ENCODE measurements at regions not wholly inside any gene's neighbourhood (a gene's known extent, or its start where the extent isn't known, plus 50 kb on each side); places are given as distances from the start of the nearest gene placed in this dataset.
"Not testable (repeated sequence)": the region's sequence is repeated elsewhere in the genome, so short reads cannot be mapped to it uniquely, and the experiment has no call there.

DNA sequence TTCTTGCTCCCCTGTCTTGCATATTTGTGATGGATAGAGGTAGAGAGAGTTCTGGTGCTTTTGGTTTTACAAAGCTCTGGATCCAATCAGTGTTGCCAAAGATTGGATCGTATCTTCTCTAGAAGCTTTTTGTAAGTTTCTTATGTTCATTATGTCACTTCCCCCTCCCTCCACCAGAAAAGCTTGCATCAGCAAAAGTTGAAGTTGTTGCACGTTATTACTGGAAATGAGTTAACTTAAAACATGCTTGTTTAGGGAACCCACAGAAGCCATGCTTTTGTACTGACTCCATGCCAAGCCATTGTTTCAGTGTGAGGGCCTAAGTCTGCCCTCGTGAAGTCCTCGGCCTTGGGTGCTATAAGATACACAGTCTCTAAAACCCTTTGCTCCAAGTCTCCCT, 186.5 kb downstream of the ERCC6L2 start:
- DNase-seq: no peak

- DNase-seq: peak; percentile 75
These were observed 185.9 kb downstream of the ERCC6L2 start for GRCh38 chr9:96061293-96061987.

- no peak for DNase-seq
These were observed 182.7 kb downstream of the ERCC6L2 start for GRCh38 chr9:96058218-96058617.

DNA sequence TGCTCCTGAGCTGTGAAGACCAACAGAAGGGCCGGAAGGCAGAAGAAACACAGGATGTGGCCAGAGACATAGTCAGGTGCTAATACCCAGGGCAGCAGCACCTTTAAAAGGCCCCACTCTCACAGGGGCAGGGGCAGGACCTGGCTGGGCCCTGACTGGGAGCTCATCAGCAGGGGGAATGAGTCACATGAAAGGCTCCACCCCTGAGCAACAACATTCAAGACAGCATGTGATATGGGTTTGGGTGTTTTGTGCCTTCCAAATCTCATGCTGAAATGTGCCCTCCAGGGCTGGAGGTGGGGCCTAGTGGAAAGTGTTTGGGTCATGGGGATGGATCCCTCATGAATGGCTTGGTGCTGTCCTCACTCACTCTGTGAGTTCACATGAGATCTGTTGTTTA, 181.7 kb downstream of the ERCC6L2 start:
- DNase-seq: no peak

DNA sequence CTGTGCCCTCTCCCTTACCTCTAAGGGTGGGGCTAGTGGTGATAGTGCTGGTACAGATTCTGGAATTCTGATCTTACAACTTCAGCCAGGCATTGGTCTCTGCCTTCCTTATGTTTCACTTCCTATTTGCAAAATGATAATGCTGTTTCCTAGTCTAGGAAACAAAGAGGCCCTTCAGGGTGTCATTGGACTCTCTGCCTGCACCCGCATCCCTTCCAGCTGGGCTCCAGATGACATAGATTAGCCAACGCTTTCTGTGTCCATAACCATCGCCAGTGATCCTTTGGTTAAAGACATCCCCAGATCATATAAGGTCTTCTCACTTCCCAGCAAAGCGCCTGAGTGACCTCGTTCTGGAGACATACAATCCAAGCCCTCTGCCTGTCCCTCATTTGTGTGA, 180.7 kb downstream of the ERCC6L2 start:
- DNase-seq: no peak

GRCh38 chr9:96054248-96054647, 178.8 kb downstream of the ERCC6L2 start:
- DNase-seq: not testable (repeated sequence)

DNA sequence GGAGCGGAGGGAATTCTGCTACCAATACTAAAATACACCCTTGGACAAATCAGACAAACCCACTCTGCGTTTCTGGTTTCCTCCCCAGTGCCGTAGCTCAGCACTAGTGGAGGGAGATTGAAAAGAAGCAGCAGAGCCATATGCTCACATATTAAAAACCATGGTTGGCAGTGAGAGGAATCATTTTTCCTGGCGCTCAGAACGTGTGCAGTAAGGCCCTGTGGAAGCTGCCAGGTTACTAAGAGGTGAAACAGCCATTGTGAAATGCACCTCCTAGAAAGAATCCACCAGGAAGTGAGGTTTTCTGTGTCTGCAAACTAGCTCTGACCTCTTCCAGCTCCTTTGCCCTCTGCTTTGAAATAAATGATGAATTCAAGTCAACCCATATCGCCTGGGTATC, 177.2 kb downstream of the ERCC6L2 start:
- peak; percentile 10 for DNase-seq

DNA sequence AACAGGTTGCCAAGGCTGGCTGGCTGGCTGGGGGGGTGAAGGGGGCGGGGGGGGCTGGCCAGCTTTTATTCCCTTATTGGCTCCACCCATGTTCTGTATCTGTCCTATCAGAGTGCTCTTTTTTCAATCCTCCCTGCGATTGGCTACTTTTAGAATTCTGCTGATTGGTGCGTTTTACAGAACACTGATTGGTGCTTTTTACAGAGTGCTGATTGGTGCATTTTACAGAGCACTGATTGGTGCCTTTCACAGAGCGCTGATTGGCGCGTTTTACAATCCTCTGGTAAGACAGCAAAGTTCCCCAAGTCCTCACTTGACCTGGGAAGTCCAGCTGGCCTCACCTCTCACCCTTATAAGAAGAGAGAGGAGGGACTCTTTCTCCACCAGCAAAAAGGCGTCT, 175.9 kb downstream of the ERCC6L2 start:
- DNase-seq: no peak

DNA sequence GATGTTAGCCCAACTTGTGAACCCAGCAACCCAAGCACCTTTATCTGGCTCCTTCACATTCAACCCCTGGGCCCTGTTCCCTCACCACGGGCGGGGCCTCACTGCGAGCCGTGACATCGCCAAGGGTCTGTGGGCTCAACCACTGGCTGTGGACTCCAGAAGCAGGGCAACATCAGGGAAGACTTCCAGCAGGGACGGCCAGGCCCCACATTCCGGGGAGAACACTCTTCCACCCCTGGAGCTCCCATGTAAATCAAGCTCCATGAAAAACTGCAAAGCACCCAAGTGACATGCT, 175.3 kb downstream of the ERCC6L2 start:
- DNase-seq: no peak

DNA sequence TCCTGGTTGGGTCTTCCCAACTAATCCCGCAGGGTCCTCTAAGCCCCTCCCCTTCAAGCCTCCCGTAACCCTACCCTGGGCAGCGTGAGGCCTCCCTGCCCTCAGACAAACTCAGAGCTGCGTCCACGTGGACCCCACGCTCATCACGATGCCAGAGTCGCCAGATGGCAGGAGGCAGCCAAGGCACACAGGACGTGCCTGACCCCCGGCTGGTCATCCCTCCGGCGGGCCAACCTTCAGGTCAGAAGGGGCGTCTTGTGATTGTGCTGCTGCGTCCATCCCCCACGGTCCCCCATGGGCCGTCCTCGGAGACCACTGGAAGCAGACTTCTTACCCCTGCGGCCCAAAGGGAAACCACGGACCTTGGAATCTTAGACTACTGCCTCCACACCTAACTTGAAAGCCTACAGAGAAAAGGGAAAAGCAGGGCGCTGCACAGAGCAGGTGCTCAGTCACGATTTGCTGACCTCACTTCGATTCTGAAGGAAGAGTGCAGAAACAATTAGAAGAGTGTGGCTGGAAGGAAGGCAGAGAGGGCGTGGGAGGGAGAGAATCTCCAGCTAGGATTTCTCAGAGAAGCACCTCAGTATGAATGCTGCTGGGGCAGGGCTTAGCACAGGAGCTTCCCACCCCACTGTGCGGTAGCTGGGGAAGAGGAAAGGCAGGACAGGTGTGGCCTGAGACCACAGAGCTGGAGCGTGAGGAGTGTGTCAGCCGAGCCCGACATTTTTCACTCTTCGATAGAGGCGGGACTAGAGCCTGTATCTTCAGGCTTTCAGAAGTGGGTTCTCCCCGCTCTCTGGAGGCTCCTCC, 174.8 kb downstream of the ERCC6L2 start:
- no peak for DNase-seq

GRCh38 chr9:96048956-96049831, 173.7 kb downstream of the ERCC6L2 start:
- DNase-seq: no peak

DNA sequence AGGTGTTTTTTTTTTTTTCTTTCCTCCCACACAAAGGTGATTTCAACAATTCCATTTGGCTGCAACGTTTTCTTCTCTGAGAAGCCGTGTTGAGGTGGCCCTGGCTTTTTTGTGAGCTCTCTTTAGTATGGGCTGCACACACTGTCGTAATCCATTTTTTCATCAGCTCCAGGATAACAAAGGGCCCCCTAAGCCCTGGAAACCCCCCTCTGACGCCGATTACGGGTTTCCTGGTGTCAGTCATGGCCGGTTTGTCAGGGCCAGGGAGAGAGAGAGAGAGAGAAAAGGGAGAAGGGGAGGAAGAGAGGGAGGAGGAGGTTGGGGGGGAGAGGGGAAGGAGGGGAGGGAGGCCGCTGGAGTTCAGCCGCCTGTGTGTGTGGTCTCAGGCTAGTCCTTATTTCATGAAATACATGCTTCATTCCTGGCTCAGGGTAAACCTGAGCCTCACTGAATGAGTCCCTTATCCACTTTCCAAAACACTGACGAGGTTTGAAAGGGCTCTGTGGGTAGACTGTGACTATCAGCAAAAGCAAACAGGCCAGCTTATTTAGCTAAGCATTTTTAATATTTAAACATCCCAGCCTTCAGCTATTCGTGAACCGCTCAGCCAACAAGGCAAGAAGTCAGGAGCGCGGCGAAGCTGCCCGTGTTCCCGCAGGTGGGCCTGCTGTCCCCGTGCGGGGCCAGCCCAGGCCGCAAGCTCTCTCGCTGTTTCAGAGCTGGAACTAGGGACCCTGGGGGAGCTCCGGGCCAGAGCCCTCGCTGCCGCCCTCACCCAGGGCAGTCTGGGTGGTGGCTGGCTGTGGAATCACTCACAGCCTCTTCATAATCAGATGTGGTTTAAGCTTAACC, 172.8 kb downstream of the ERCC6L2 start:
- DNase-seq: no peak

DNA sequence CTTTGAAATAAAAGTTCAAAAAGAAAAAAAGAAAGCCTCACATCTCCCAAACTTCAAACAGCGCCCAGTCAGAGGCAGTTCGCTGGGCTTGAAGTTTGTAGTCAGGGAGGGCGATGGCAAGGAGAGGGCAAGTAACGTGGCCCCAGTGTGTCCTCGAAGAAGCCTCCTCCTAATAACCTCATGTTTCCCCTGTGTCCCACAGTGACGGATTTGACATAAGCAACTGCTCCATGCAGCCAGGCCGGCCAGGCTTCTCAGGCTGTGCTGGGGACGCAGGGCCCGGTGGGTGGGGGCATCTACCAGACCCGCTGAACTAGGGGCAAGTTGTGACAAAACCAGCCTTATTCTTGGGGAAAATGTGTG, 172.2 kb downstream of the ERCC6L2 start:
- no peak for DNase-seq

- DNase-seq: no peak
These were observed 171.7 kb downstream of the ERCC6L2 start for GRCh38 chr9:96047116-96047639.

- no peak for DNase-seq
These were observed 170.3 kb downstream of the ERCC6L2 start for GRCh38 chr9:96045811-96046210.

GRCh38 chr9:96044401-96044800, 168.9 kb downstream of the ERCC6L2 start:
- no peak for DNase-seq

DNA sequence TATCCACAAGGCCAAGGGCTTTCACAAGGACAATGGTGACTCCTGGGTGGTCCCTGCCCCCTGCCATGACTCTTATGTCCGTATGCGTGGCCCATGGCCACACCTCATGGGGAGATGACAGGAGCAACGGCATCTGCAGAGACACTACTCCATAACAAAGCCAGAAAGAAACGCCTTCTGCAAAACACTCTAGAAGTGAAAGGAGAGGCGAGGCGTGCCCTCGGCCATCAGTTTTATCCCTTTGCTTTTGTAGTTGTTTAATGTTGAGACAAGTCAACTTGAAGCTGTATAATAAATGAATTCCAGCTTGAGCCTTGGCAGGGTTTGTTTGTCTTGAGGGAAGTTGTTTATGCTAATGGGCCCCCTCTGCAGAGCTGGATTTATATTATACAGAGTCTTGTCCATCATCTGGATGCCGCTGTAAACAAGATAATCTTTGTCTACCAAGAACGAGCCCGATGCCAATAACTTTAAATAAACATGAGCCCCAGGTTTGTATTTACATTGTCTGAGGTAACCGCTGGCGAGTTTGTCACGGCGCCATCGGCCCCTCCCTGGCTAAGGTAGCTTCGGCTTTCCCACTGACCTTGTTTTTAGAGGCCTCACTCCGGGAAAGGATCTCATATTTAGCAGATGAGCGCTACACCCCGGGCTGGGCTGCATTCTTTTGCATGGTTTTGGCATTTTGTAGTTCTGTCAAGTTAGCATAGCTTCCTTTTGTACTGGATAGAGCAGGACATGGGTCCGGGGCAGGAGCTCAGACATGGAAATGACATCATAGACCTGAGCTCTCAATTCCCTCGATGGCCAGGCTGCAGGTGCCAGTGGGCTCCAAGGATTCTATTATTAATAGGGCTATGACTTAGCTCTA, 165.3 kb downstream of the ERCC6L2 start:
- peak; percentile 89 for DNase-seq

DNA sequence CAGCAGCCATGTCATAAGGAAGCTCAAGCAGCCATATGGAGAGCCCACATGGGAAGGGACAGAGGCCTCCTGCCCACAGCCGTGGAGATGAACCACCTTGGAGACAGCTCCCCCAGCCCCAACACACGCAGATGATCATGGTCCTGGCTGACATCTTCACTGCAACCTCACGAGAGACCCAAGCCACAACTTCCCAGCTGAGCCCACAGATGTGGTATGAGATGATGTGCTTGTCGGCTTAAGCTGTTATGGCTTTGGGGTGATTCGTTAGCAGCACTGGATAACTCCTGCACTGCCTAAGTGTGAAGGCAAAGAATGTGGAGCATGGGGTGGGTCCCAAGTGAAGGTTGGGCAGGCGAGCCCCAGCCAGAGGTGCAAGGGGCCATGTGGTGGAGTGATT, 163.4 kb downstream of the ERCC6L2 start:
- DNase-seq: no peak

DNA sequence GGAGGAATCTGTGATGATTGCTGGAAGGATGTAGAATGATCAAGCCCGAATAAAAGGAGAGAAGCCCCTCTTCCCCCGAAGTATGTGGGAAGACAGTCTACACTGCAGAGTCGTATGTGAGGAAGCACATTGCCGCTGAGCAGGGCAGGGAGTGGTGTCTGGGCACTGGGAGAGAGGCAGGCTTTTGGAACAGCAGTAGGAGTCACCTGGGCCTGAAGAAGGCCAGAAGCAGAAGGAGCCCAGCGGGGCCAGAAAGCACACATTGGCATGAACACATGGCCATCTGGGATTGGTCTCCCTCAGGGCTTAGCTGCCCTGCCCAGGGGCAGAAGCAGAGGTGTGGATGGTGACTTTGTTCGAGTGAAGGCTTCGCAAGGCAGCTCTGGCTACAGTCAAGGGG, 162.8 kb downstream of the ERCC6L2 start:
- no peak for DNase-seq

GRCh38 chr9:96034553-96035122, 159.1 kb downstream of the ERCC6L2 start:
- DNase-seq: no peak

DNA sequence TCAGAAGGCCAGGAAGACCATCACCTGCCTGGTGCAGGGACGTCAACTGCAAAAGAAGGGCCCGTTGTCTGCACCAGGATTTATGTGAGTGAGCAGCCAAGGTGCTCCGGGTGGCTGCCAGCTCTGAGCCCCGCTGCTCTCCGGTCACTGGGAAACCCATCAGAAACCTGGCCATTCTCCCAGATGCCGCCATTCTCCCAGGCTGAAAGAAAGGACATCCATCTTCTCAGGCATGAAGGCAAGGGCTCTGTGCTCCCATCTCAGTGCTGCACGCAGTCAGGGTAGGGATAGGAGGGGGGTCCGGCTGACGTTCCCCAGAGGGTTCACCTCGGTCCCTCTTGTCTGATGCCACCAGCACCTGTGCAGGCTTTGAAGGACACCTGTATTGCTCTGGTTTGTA, 158.4 kb downstream of the ERCC6L2 start:
- no peak for DNase-seq

Measured in NCI-H69 (cell line).